HEK293 (cell line): ENCODE measurements at regions not wholly inside any gene's neighbourhood (a gene's known extent, or its start where the extent isn't known, plus 50 kb on each side); places are given as distances from the start of the nearest gene placed in this dataset.

Source experiments
- CTCF ChIA-PET: fragments of 350-600 bp; formaldehyde crosslinking; extraction: SDS; loops from one replicate; lab custom pipeline; 2021; ENCODE audit warnings: antibody characterized with exemption; lab: Yijun Ruan, JAX
- POLR2A ChIA-PET: fragments of 300-600 bp; formaldehyde crosslinking; extraction: SDS; loops from one replicate; lab custom pipeline; 2020; ENCODE audit warnings: antibody characterized with exemption, inconsistent platforms; lab: Yijun Ruan, JAX
- H3K27ac ChIP-seq: fragments of 200-500 bp; sonication (Bioruptor generic); 2 replicates; pipeline ENCODE4 v1.5.1; 2014; ENCODE audit warnings: low read depth, low read length, control low read depth, inconsistent platforms; ENCODE audit errors: extremely low read depth
- H3K36me3 ChIP-seq, 2 experiments: fragments of 200-500 bp in 1 of 2; sonication (Bioruptor generic) in 1 of 2; 1 replicate in 1 of 2; 2 replicates in 1 of 2; pipeline ENCODE4 v1.5.1; 2014 to 2017; ENCODE audit warnings: inconsistent platforms in 2 of 2, low read length in 2 of 2; ENCODE audit not compliant: control insufficient read depth in 2 of 2, insufficient read depth in 1 of 2
- H3K4me1 ChIP-seq: fragments of 200-500 bp; sonication (Bioruptor generic); 2 replicates; pipeline ENCODE4 v1.5.1; 2014; ENCODE audit warnings: mild to moderate bottlenecking, low read length, inconsistent platforms; ENCODE audit not compliant: control insufficient read depth, insufficient read depth
- H3K4me3 ChIP-seq: 2 replicates; pipeline ENCODE4 v1.5.1; 2011; ENCODE audit warnings: low read depth, mild to moderate bottlenecking, control low read depth, low read length, moderate library complexity
- H3K9me3 ChIP-seq: fragments of 200-500 bp; sonication (Bioruptor generic); 2 replicates; pipeline ENCODE4 v1.5.1; 2014; ENCODE audit warnings: low read depth, low read length, inconsistent platforms; ENCODE audit not compliant: control insufficient read depth, insufficient read depth
- BCL6B ChIP-seq: fragments of 450-650 bp; formaldehyde crosslinking; IDR thresholded peaks from 2 replicates; pipeline ENCODE4 v1.5.1; 2017; ENCODE audit warnings: missing biosample characterization, missing genetic modification characterization
- KLF1 ChIP-seq: fragments of 450-650 bp; formaldehyde crosslinking; IDR thresholded peaks from 2 replicates; pipeline ENCODE4 v1.5.1; 2016; ENCODE audit warnings: missing biosample characterization, missing genetic modification characterization
- KLF16 ChIP-seq: fragments of 450-650 bp; formaldehyde crosslinking; IDR thresholded peaks from 2 replicates; pipeline ENCODE4 v1.5.1; 2017; ENCODE audit warnings: missing biosample characterization, missing genetic modification characterization
- ZFP3 ChIP-seq: fragments of 450-650 bp; formaldehyde crosslinking; IDR thresholded peaks from 2 replicates; pipeline ENCODE4 v1.5.1; 2016; ENCODE audit warnings: low read depth, missing biosample characterization, missing genetic modification characterization
- ZNF10 ChIP-seq: fragments of 450-650 bp; formaldehyde crosslinking; IDR thresholded peaks from 2 replicates; pipeline ENCODE4 v1.5.1; 2017; ENCODE audit warnings: missing biosample characterization, missing genetic modification characterization
- ZNF221 ChIP-seq: fragments of 450-650 bp; formaldehyde crosslinking; IDR thresholded peaks from 2 replicates; pipeline ENCODE4 v1.5.1; 2017; ENCODE audit warnings: missing biosample characterization, missing genetic modification characterization, borderline replicate concordance
- ZNF266 ChIP-seq: fragments of 450-650 bp; formaldehyde crosslinking; IDR thresholded peaks from 2 replicates; pipeline ENCODE4 v1.5.1; 2016; ENCODE audit warnings: missing biosample characterization, missing genetic modification characterization, low read depth
- ZNF324 ChIP-seq: fragments of 450-650 bp; formaldehyde crosslinking; IDR thresholded peaks from 2 replicates; pipeline ENCODE4 v1.5.1; 2016; ENCODE audit warnings: missing biosample characterization, missing genetic modification characterization
- ZNF341 ChIP-seq: fragments of 450-650 bp; formaldehyde crosslinking; IDR thresholded peaks from 2 replicates; pipeline ENCODE4; 2016; ENCODE audit warnings: low read depth, missing biosample characterization, missing genetic modification characterization
- ZNF350 ChIP-seq: fragments of 450-650 bp; formaldehyde crosslinking; IDR thresholded peaks from 2 replicates; pipeline ENCODE4 v1.5.0; 2017; ENCODE audit warnings: missing biosample characterization, mild to moderate bottlenecking, missing genetic modification characterization
- ZNF37A ChIP-seq: fragments of 450-650 bp; IDR thresholded peaks from 2 replicates; pipeline ENCODE4 v1.5.1; 2018; ENCODE audit warnings: missing biosample characterization, missing genetic modification characterization
- ZNF391 ChIP-seq: fragments of 450-650 bp; formaldehyde crosslinking; IDR thresholded peaks from 2 replicates; pipeline ENCODE4 v1.5.1; 2016; ENCODE audit warnings: low read depth, missing biosample characterization, missing genetic modification characterization, borderline replicate concordance
- ZNF544 ChIP-seq: fragments of 450-650 bp; formaldehyde crosslinking; IDR thresholded peaks from 2 replicates; pipeline ENCODE4 v1.5.0; 2017; ENCODE audit warnings: missing biosample characterization, missing genetic modification characterization
- ZNF596 ChIP-seq: fragments of 450-650 bp; IDR thresholded peaks from 2 replicates; pipeline ENCODE4 v1.5.0; 2018; ENCODE audit warnings: missing biosample characterization, mild to moderate bottlenecking, missing genetic modification characterization, moderate library complexity
- ZNF677 ChIP-seq: fragments of 450-650 bp; IDR thresholded peaks from 2 replicates; pipeline ENCODE4 v1.5.0; 2018; ENCODE audit warnings: missing biosample characterization, mild to moderate bottlenecking, missing genetic modification characterization, moderate library complexity
- ZNF768 ChIP-seq: fragments of 450-650 bp; formaldehyde crosslinking; IDR thresholded peaks from 2 replicates; pipeline ENCODE4 v1.5.1; 2018; ENCODE audit warnings: missing biosample characterization, mild to moderate bottlenecking, missing genetic modification characterization
- TF ChIP-seq, protein P1 (sequence below): fragments of 450-650 bp; formaldehyde crosslinking; IDR thresholded peaks from 2 replicates; pipeline ENCODE4 v1.5.1; 2017; ENCODE audit warnings: missing biosample characterization, missing genetic modification characterization
- TF ChIP-seq, protein P2 (sequence below): fragments of 450-650 bp; formaldehyde crosslinking; IDR thresholded peaks from 2 replicates; pipeline ENCODE4 v1.5.1; 2016; ENCODE audit warnings: missing biosample characterization, missing genetic modification characterization
- TF ChIP-seq, protein P3 (sequence below): fragments of 450-650 bp; formaldehyde crosslinking; IDR thresholded peaks from 2 replicates; pipeline ENCODE4 v1.5.1; 2016; ENCODE audit warnings: missing biosample characterization, missing genetic modification characterization, low read depth

DNA sequence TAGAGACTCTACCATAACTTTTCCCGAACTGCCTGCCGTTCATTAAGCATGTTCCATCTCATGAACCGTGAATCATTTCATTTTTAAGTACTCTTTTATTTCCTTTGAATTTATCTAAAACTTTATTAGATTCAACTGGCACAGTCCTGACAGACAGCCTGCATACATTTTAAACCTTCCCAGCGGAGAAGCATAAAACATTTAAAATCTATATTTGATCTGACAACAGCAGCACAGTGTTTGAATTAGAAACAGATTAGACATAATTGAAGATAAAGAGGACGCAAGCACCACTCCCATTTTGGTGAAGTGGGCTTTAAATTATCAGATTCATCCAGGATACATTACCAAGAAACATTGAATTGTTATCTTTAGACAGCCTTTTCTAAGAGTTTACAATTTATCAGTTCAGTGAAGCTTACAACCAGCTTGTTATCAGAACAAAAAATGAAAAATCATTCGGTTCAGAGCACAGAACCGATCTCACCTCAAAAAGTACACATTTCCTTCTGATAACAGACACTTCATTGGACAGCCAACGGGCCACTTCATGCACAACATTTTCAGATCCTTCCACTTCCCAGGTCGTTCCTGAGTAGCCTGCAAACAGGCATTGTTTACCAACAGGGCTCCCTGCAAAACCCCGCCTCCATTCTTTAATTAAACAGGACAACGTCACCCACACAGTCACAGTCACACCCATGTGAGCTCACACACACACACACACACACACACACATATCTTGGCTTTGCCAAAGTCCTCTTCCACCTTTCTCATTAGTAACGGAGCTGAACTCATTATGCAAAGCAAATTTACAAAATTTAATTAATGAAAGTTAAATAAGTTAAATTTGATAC, 171.2 kb downstream of the SP3 start (continued):
- TF ChIP-seq KLF1 (tag by site-specific recombination) (peak; percentile 50), ZNF677 (tag by site-specific recombination) (no peak)
- TF ChIP-seq, protein P1, sequence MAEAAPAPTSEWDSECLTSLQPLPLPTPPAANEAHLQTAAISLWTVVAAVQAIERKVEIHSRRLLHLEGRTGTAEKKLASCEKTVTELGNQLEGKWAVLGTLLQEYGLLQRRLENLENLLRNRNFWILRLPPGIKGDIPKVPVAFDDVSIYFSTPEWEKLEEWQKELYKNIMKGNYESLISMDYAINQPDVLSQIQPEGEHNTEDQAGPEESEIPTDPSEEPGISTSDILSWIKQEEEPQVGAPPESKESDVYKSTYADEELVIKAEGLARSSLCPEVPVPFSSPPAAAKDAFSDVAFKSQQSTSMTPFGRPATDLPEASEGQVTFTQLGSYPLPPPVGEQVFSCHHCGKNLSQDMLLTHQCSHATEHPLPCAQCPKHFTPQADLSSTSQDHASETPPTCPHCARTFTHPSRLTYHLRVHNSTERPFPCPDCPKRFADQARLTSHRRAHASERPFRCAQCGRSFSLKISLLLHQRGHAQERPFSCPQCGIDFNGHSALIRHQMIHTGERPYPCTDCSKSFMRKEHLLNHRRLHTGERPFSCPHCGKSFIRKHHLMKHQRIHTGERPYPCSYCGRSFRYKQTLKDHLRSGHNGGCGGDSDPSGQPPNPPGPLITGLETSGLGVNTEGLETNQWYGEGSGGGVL (tag by site-specific recombination): 0 out of 2 replicates have a peak, but pooled peaks have one; percentile 18
- TF ChIP-seq, protein P2, sequence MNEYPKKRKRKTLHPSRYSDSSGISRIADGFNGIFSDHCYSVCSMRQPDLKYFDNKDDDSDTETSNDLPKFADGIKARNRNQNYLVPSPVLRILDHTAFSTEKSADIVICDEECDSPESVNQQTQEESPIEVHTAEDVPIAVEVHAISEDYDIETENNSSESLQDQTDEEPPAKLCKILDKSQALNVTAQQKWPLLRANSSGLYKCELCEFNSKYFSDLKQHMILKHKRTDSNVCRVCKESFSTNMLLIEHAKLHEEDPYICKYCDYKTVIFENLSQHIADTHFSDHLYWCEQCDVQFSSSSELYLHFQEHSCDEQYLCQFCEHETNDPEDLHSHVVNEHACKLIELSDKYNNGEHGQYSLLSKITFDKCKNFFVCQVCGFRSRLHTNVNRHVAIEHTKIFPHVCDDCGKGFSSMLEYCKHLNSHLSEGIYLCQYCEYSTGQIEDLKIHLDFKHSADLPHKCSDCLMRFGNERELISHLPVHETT (tag by site-specific recombination): no peak

GRCh38 chr2:173797586-173798263, 167.4 kb downstream of the SP3 start:
- H3K4me3 ChIP-seq: no peak overlapping the region
- H3K36me3 ChIP-seq: no peaks in the 10 kb centered on the region
- peaks cover 3% of the 10 kb centered on the region; the same call in 1 of the 2 replicates for H3K4me1 ChIP-seq
- H3K27ac ChIP-seq: no peak overlapping the region
- no peaks in the 10 kb centered on the region for H3K9me3 ChIP-seq
- ChIA-PET CTCF (no interaction called here), POLR2A (no interaction called here)
- TF ChIP-seq, protein P3, sequence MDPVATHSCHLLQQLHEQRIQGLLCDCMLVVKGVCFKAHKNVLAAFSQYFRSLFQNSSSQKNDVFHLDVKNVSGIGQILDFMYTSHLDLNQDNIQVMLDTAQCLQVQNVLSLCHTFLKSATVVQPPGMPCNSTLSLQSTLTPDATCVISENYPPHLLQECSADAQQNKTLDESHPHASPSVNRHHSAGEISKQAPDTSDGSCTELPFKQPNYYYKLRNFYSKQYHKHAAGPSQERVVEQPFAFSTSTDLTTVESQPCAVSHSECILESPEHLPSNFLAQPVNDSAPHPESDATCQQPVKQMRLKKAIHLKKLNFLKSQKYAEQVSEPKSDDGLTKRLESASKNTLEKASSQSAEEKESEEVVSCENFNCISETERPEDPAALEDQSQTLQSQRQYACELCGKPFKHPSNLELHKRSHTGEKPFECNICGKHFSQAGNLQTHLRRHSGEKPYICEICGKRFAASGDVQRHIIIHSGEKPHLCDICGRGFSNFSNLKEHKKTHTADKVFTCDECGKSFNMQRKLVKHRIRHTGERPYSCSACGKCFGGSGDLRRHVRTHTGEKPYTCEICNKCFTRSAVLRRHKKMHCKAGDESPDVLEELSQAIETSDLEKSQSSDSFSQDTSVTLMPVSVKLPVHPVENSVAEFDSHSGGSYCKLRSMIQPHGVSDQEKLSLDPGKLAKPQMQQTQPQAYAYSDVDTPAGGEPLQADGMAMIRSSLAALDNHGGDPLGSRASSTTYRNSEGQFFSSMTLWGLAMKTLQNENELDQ (tag by site-specific recombination): no peak
- no peak for TF ChIP-seq ZNF266 (tag by site-specific recombination)
- TF ChIP-seq ZNF10 (tag by site-specific recombination): no peak
- no peak for TF ChIP-seq ZNF391
- no peak for TF ChIP-seq BCL6B (tag by site-specific recombination)
- no peak for TF ChIP-seq ZNF768 (tag by site-specific recombination)
- no peak for TF ChIP-seq ZNF596 (tag by site-specific recombination)
- no peak for TF ChIP-seq ZNF221 (tag by site-specific recombination)
- no peak for TF ChIP-seq KLF16 (tag by site-specific recombination)
- no peak for TF ChIP-seq ZNF341
- TF ChIP-seq ZNF544 (tag by site-specific recombination): no peak
- no peak for TF ChIP-seq ZNF677 (tag by site-specific recombination)
- TF ChIP-seq ZNF350 (tag by site-specific recombination): no peak
- TF ChIP-seq ZNF37A (tag by site-specific recombination): no peak
- TF ChIP-seq ZFP3: no peak
- no peak for TF ChIP-seq ZNF324 (tag by site-specific recombination)
